Mammary epithelial cell (primary cell): ENCODE measurements at regions not wholly inside any gene's neighbourhood (a gene's known extent, or its start where the extent isn't known, plus 50 kb on each side); places are given as distances from the start of the nearest gene placed in this dataset.

Experiments
- CTCF ChIP-seq, 2 donors: IDR thresholded peaks in 1 of 2; conservative IDR thresholded peaks in 1 of 2; 2 replicates each; pipeline ENCODE4 v1.5.1; 2011 to 2012; ENCODE audit warnings: inconsistent platforms in 2 of 2, low read length in 2 of 2, mild to moderate bottlenecking in 2 of 2, control low read depth in 1 of 2, low read depth in 1 of 2; ENCODE audit not compliant: insufficient read depth in 1 of 2; ENCODE audit errors: extremely low read depth in 1 of 2
- EZH2 ChIP-seq: IDR thresholded peaks from 2 replicates; pipeline ENCODE4 v1.6.1; 2012; ENCODE audit warnings: low read length, inconsistent platforms, borderline replicate concordance

- TF ChIP-seq CTCF (conservative IDR thresholded peaks at IDR 0.05 in 1 of 2, IDR thresholded peaks at IDR 0.05 in 1 of 2; ENCODE audit: extremely low read depth in 1 of 2, insufficient read depth in 1 of 2, low read depth in 1 of 2, low read length in 2 of 2): no peak
- TF ChIP-seq EZH2: no peak
These were observed 121.6 kb upstream of the SPATA13 start for GRCh38 chr13:24038841-24039330.
